Peyer's patch (tissue), 4 donors: ENCODE measurements at regions not wholly inside any gene's neighbourhood (a gene's known extent, or its start where the extent isn't known, plus 50 kb on each side); places are given as distances from the start of the nearest gene placed in this dataset.

ENCODE experiments used
- POLR2A ChIP-seq, 2 donors: fragments of 450-650 bp; IDR thresholded peaks; one replicate each; pipeline ENCODE4 v1.5.1; 2017; ENCODE audit warnings: antibody characterized with exemption in 2 of 2, mild to moderate bottlenecking in 2 of 2, moderate library complexity in 2 of 2
- TF ChIP-seq, protein P1 (sequence below), 6 experiments: fragments of 450-650 bp in 4 of 6; fragments of 200-600 bp in 2 of 6; sonication (generic) in 1 of 6; IDR thresholded peaks; one replicate each; pipeline ENCODE4 v1.5.1; 2017 to 2019; ENCODE audit warnings: antibody characterized with exemption in 6 of 6, mild to moderate bottlenecking in 3 of 6, moderate library complexity in 1 of 6

DNA sequence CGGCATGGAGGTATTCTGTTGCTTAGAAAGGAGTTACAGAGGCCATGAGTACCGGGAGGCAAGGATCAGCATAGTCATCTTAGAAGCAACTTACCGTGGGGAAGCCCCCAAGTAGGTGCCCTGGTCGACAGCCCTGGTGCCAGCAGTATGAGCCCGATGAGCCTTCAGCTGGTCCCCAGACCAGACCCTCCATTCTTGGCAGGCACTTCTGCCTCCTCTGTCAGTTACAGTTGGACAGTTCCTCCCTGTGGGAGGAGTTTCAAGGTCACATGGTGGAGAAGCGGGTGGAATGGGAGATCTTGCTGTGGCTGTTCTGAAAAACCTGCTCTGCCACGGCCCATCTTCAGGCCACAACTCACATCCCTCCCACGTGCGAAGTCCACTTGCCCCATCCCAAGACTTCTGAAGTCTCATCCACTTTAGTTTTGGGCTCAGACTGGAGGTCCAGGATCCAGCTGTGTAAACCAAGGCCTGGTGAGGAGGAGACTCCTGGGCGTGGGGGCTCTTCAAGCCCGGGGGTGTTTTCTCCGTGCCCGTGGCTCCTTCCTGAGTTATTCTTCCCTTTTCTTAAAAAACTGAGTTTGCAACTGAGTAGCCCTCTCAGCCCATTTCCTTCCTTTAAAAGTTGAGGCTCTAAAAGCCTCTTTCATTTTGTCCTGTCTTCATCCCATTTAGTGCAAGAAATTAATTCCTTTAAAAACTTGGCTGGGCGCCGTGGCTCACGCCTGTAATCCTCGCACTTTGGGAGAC is 133.5 kb downstream of the SEC14L1 start:
- TF ChIP-seq, protein P1, sequence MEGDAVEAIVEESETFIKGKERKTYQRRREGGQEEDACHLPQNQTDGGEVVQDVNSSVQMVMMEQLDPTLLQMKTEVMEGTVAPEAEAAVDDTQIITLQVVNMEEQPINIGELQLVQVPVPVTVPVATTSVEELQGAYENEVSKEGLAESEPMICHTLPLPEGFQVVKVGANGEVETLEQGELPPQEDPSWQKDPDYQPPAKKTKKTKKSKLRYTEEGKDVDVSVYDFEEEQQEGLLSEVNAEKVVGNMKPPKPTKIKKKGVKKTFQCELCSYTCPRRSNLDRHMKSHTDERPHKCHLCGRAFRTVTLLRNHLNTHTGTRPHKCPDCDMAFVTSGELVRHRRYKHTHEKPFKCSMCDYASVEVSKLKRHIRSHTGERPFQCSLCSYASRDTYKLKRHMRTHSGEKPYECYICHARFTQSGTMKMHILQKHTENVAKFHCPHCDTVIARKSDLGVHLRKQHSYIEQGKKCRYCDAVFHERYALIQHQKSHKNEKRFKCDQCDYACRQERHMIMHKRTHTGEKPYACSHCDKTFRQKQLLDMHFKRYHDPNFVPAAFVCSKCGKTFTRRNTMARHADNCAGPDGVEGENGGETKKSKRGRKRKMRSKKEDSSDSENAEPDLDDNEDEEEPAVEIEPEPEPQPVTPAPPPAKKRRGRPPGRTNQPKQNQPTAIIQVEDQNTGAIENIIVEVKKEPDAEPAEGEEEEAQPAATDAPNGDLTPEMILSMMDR (IDR thresholded peaks at IDR 0.05), result no peak
- no peak for TF ChIP-seq POLR2A (IDR thresholded peaks at IDR 0.05)
